ENCODE measurements at regions not wholly inside any gene's neighbourhood (a gene's known extent, or its start where the extent isn't known, plus 50 kb on each side); places are given as distances from the start of the nearest gene placed in this dataset.

DNA sequence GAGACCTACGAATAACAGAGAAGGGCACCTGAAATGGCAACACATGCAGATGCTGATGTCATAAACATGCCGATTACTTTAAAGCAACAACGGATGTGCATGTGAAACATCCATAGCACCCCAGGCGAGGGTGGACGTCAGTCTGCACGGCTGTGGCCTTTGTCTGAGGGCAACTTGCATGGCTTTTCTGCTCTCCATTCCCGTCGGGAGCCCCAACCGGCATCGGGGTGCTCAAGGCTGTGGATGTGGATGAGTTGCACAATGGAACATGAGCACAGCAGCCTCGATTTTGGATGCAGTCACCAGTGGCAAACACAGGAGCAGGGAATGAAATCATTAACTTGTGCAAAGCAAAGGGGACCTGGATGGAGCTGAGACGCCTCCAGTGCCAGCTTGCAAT lies 298.2 kb upstream of the SALL3 start:
- no peak for TF ChIP-seq EP300 (conservative IDR thresholded peaks at IDR 0.05; ENCODE audit: poor library complexity, severe bottlenecking)
- no peak for TF ChIP-seq EZH2 (IDR thresholded peaks at IDR 0.05; ENCODE audit: borderline replicate concordance, insufficient read depth, low read length, poor library complexity, severe bottlenecking)
- TF ChIP-seq, protein P1, sequence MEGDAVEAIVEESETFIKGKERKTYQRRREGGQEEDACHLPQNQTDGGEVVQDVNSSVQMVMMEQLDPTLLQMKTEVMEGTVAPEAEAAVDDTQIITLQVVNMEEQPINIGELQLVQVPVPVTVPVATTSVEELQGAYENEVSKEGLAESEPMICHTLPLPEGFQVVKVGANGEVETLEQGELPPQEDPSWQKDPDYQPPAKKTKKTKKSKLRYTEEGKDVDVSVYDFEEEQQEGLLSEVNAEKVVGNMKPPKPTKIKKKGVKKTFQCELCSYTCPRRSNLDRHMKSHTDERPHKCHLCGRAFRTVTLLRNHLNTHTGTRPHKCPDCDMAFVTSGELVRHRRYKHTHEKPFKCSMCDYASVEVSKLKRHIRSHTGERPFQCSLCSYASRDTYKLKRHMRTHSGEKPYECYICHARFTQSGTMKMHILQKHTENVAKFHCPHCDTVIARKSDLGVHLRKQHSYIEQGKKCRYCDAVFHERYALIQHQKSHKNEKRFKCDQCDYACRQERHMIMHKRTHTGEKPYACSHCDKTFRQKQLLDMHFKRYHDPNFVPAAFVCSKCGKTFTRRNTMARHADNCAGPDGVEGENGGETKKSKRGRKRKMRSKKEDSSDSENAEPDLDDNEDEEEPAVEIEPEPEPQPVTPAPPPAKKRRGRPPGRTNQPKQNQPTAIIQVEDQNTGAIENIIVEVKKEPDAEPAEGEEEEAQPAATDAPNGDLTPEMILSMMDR (IDR thresholded peaks at IDR 0.05; ENCODE audit: poor library complexity, severe bottlenecking): no peak
- no peak for TF ChIP-seq RAD21 (conservative IDR thresholded peaks at IDR 0.05)
- TF ChIP-seq, protein P2, sequence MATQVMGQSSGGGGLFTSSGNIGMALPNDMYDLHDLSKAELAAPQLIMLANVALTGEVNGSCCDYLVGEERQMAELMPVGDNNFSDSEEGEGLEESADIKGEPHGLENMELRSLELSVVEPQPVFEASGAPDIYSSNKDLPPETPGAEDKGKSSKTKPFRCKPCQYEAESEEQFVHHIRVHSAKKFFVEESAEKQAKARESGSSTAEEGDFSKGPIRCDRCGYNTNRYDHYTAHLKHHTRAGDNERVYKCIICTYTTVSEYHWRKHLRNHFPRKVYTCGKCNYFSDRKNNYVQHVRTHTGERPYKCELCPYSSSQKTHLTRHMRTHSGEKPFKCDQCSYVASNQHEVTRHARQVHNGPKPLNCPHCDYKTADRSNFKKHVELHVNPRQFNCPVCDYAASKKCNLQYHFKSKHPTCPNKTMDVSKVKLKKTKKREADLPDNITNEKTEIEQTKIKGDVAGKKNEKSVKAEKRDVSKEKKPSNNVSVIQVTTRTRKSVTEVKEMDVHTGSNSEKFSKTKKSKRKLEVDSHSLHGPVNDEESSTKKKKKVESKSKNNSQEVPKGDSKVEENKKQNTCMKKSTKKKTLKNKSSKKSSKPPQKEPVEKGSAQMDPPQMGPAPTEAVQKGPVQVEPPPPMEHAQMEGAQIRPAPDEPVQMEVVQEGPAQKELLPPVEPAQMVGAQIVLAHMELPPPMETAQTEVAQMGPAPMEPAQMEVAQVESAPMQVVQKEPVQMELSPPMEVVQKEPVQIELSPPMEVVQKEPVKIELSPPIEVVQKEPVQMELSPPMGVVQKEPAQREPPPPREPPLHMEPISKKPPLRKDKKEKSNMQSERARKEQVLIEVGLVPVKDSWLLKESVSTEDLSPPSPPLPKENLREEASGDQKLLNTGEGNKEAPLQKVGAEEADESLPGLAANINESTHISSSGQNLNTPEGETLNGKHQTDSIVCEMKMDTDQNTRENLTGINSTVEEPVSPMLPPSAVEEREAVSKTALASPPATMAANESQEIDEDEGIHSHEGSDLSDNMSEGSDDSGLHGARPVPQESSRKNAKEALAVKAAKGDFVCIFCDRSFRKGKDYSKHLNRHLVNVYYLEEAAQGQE (IDR thresholded peaks at IDR 0.05; ENCODE audit: borderline replicate concordance): no peak
- no peak for TF ChIP-seq POLR2AphosphoS5 (IDR thresholded peaks at IDR 0.05)
- no peak for TF ChIP-seq MXI1 (conservative IDR thresholded peaks at IDR 0.05; ENCODE audit: poor library complexity, severe bottlenecking)
- TF ChIP-seq TAF1 (IDR thresholded peaks at IDR 0.05; ENCODE audit: low read depth): no peak
- TF ChIP-seq SMC3 (conservative IDR thresholded peaks at IDR 0.05; ENCODE audit: poor library complexity): no peak
